ENCODE measurements at regions not wholly inside any gene's neighbourhood (a gene's known extent, or its start where the extent isn't known, plus 50 kb on each side); places are given as distances from the start of the nearest gene placed in this dataset.

DNA sequence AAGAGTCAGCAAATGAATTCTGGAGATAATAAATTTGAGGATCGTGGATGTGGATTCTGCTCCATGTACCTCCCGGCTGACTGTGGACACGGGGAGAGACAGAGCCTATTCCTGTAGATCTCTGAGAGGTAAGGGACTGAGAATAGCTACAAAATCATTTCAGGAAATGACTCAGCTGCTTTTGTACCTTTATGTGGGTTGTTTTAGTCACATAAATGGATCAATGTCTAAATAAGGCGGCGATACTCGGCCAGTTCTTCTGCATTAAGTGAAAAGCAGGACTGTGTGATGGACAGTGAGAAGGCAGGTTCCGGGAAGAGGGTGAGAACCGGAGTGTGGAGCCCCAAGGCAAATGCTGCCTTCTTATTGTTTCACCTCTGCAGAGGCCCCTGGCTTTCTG lies 128.1 kb downstream of the EFNB2 start:
- TF ChIP-seq, protein P1, sequence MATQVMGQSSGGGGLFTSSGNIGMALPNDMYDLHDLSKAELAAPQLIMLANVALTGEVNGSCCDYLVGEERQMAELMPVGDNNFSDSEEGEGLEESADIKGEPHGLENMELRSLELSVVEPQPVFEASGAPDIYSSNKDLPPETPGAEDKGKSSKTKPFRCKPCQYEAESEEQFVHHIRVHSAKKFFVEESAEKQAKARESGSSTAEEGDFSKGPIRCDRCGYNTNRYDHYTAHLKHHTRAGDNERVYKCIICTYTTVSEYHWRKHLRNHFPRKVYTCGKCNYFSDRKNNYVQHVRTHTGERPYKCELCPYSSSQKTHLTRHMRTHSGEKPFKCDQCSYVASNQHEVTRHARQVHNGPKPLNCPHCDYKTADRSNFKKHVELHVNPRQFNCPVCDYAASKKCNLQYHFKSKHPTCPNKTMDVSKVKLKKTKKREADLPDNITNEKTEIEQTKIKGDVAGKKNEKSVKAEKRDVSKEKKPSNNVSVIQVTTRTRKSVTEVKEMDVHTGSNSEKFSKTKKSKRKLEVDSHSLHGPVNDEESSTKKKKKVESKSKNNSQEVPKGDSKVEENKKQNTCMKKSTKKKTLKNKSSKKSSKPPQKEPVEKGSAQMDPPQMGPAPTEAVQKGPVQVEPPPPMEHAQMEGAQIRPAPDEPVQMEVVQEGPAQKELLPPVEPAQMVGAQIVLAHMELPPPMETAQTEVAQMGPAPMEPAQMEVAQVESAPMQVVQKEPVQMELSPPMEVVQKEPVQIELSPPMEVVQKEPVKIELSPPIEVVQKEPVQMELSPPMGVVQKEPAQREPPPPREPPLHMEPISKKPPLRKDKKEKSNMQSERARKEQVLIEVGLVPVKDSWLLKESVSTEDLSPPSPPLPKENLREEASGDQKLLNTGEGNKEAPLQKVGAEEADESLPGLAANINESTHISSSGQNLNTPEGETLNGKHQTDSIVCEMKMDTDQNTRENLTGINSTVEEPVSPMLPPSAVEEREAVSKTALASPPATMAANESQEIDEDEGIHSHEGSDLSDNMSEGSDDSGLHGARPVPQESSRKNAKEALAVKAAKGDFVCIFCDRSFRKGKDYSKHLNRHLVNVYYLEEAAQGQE (IDR thresholded peaks at IDR 0.05; ENCODE audit: low read depth) = no peak
- TF ChIP-seq POLR2A (IDR thresholded peaks at IDR 0.05; ENCODE audit: borderline replicate concordance, extremely low read depth, insufficient read depth, insufficient read length) (no peak), CEBPB (IDR thresholded peaks at IDR 0.05; ENCODE audit: low read depth) (no peak)
- TF ChIP-seq, protein P2, sequence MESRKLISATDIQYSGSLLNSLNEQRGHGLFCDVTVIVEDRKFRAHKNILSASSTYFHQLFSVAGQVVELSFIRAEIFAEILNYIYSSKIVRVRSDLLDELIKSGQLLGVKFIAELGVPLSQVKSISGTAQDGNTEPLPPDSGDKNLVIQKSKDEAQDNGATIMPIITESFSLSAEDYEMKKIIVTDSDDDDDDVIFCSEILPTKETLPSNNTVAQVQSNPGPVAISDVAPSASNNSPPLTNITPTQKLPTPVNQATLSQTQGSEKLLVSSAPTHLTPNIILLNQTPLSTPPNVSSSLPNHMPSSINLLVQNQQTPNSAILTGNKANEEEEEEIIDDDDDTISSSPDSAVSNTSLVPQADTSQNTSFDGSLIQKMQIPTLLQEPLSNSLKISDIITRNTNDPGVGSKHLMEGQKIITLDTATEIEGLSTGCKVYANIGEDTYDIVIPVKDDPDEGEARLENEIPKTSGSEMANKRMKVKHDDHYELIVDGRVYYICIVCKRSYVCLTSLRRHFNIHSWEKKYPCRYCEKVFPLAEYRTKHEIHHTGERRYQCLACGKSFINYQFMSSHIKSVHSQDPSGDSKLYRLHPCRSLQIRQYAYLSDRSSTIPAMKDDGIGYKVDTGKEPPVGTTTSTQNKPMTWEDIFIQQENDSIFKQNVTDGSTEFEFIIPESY (IDR thresholded peaks at IDR 0.05; ENCODE audit: extremely low read depth, insufficient replicate concordance, low read length) = no peak
- TF ChIP-seq, protein P3, sequence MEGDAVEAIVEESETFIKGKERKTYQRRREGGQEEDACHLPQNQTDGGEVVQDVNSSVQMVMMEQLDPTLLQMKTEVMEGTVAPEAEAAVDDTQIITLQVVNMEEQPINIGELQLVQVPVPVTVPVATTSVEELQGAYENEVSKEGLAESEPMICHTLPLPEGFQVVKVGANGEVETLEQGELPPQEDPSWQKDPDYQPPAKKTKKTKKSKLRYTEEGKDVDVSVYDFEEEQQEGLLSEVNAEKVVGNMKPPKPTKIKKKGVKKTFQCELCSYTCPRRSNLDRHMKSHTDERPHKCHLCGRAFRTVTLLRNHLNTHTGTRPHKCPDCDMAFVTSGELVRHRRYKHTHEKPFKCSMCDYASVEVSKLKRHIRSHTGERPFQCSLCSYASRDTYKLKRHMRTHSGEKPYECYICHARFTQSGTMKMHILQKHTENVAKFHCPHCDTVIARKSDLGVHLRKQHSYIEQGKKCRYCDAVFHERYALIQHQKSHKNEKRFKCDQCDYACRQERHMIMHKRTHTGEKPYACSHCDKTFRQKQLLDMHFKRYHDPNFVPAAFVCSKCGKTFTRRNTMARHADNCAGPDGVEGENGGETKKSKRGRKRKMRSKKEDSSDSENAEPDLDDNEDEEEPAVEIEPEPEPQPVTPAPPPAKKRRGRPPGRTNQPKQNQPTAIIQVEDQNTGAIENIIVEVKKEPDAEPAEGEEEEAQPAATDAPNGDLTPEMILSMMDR (IDR thresholded peaks at IDR 0.05 in 2 of 3, conservative IDR thresholded peaks at IDR 0.05 in 1 of 3; ENCODE audit: borderline replicate concordance in 1 of 3, insufficient read depth in 1 of 3, low read depth in 2 of 3, low read length in 2 of 3) = no peak

Measured in HCT116 (cell line).